Hepatocyte (in vitro differentiated cells): ENCODE measurements at regions not wholly inside any gene's neighbourhood (a gene's known extent, or its start where the extent isn't known, plus 50 kb on each side); places are given as distances from the start of the nearest gene placed in this dataset.

Experiments
- DNase-seq: peaks from one replicate; pipeline ENCODE4 v3.0.0-alpha.2; 2016; ENCODE audit warnings: low spot score
- H2AFZ ChIP-seq: fragments of 200-600 bp; sonication (generic); 2 replicates; pipeline ENCODE4 v1.6.0; 2016; ENCODE audit warnings: antibody characterized with exemption, mild to moderate bottlenecking
- H3K27ac ChIP-seq: fragments of 200-600 bp; sonication (generic); 2 replicates; pipeline ENCODE4 v1.5.1; 2016; ENCODE audit warnings: mild to moderate bottlenecking
- H3K27me3 ChIP-seq: fragments of 200-600 bp; sonication (generic); 2 replicates; pipeline ENCODE4 v1.6.1; 2016
- H3K36me3 ChIP-seq: fragments of 200-600 bp; sonication (generic); replicated peaks from 2 replicates; pipeline ENCODE4 v1.5.1; 2016; ENCODE audit warnings: low read depth; ENCODE audit not compliant: insufficient read depth
- H3K4me1 ChIP-seq: fragments of 200-600 bp; sonication (generic); 2 replicates; pipeline ENCODE4 v1.5.1; 2016; ENCODE audit warnings: mild to moderate bottlenecking, moderate library complexity; ENCODE audit not compliant: insufficient read depth
- H3K4me2 ChIP-seq: fragments of 200-600 bp; sonication (generic); 2 replicates; pipeline ENCODE4 v1.6.0; 2016
- H3K4me3 ChIP-seq: fragments of 200-600 bp; sonication (generic); 2 replicates; pipeline ENCODE4 v1.5.1; 2016; ENCODE audit warnings: mild to moderate bottlenecking
- H3K79me2 ChIP-seq: fragments of 200-600 bp; sonication (generic); 2 replicates; pipeline ENCODE4 v1.6.0; 2017; ENCODE audit warnings: mild to moderate bottlenecking
- H3K9me2 ChIP-seq: fragments of 200-600 bp; sonication (generic); replicated peaks from 2 replicates; pipeline ENCODE4 v1.6.0; 2017; ENCODE audit warnings: mild to moderate bottlenecking; ENCODE audit not compliant: insufficient read depth
- H3K9me3 ChIP-seq: fragments of 200-600 bp; sonication (generic); 2 replicates; pipeline ENCODE4 v1.5.1; 2016; ENCODE audit warnings: low read depth, mild to moderate bottlenecking
- H4K20me1 ChIP-seq: fragments of 200-600 bp; sonication (generic); 2 replicates; pipeline ENCODE4 v1.6.0; 2016; ENCODE audit warnings: mild to moderate bottlenecking; ENCODE audit not compliant: insufficient read depth, poor library complexity, severe bottlenecking
- EZH2 ChIP-seq: fragments of 200-600 bp; sonication (generic); IDR thresholded peaks from 2 replicates; pipeline ENCODE4 v1.6.1; 2016; ENCODE audit warnings: antibody characterized with exemption, mild to moderate bottlenecking, borderline replicate concordance
- EZH2phosphoT487 ChIP-seq: fragments of 200-600 bp; sonication (generic); IDR thresholded peaks from one replicate; pipeline ENCODE4 v1.6.1; 2018; ENCODE audit warnings: antibody characterized with exemption, mild to moderate bottlenecking, low read depth, moderate library complexity; ENCODE audit not compliant: unreplicated experiment, severe bottlenecking
- WGBS: methylation state at CpG from one replicate; pipeline ENCODE4 v1.1.6; 2016; ENCODE audit warnings: low lambda C conversion rate; ENCODE audit errors: missing lambda C conversion rate; 5-methylcytosine and 5-hydroxymethylcytosine counted together
- TF ChIP-seq, protein P1 (sequence below): fragments of 200-600 bp; sonication (generic); IDR thresholded peaks from 2 replicates; pipeline ENCODE4 v1.5.1; 2016; ENCODE audit warnings: antibody characterized with exemption, mild to moderate bottlenecking; ENCODE audit not compliant: poor library complexity

DNA sequence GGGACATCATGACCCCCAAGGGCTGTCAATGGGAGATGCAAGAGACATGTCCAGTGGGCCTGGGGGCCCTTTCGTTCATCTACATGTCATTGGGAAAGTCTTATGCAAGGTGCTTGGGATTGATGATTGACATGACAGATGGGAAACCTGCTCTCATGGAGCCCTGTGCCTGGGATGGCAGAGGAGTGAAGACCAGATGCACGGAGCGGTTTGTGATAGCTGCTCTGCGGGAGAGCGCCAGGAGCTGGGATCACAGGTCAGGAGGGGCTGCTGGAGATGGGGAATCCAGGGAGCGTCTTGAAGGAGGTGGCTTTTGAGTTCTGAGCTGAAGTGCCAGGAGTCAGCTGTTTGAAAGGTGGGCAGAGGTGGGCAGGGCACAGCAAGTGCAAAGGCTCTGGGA is 104.3 kb downstream of the FGF18 start:
- DNase-seq, result no peak
- H3K4me2 ChIP-seq, result no peak overlapping the region
- H4K20me1 ChIP-seq, result no peaks in the 10 kb centered on the region
- H2AFZ ChIP-seq, result no peak overlapping the region
- no peak overlapping the region for H3K27ac ChIP-seq
- H3K4me1 ChIP-seq, result peaks cover 31% of the 10 kb centered on the region
- H3K79me2 ChIP-seq, result no peaks in the 10 kb centered on the region
- H3K4me3 ChIP-seq, result no peak overlapping the region
- H3K9me3 ChIP-seq, result no peaks in the 10 kb centered on the region
- WGBS, result 89% methylated on average over 6 of the region's 6 CpGs
- no peaks in the 10 kb centered on the region for H3K27me3 ChIP-seq
- TF ChIP-seq, protein P1, sequence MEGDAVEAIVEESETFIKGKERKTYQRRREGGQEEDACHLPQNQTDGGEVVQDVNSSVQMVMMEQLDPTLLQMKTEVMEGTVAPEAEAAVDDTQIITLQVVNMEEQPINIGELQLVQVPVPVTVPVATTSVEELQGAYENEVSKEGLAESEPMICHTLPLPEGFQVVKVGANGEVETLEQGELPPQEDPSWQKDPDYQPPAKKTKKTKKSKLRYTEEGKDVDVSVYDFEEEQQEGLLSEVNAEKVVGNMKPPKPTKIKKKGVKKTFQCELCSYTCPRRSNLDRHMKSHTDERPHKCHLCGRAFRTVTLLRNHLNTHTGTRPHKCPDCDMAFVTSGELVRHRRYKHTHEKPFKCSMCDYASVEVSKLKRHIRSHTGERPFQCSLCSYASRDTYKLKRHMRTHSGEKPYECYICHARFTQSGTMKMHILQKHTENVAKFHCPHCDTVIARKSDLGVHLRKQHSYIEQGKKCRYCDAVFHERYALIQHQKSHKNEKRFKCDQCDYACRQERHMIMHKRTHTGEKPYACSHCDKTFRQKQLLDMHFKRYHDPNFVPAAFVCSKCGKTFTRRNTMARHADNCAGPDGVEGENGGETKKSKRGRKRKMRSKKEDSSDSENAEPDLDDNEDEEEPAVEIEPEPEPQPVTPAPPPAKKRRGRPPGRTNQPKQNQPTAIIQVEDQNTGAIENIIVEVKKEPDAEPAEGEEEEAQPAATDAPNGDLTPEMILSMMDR, result no peak
- TF ChIP-seq EZH2phosphoT487 (no peak), EZH2 (no peak)
- no peaks in the 10 kb centered on the region for H3K36me3 ChIP-seq
- H3K9me2 ChIP-seq, result no peaks in the 10 kb centered on the region

DNA sequence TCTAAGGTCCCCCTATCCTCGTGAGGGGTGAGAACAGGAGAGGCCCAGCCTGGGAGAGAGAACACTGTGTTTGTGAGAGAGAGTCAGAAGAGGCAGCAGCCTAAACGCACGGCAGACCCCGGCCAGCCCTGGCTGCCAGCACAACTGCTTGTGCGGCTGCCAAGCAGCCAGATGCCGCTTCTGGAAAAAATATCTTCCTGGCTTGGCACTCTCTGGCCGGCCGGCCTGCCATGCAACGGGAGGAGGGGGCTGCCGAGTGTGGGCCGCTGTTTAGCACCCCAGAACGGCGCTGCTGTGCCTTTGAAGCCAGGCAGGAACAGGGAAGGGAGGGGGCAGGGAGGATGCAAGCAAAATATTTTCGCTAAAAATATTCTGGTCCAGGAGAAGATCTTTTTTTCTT is 105.0 kb downstream of the FGF18 start:
- peak; percentile 41 for DNase-seq

DNA sequence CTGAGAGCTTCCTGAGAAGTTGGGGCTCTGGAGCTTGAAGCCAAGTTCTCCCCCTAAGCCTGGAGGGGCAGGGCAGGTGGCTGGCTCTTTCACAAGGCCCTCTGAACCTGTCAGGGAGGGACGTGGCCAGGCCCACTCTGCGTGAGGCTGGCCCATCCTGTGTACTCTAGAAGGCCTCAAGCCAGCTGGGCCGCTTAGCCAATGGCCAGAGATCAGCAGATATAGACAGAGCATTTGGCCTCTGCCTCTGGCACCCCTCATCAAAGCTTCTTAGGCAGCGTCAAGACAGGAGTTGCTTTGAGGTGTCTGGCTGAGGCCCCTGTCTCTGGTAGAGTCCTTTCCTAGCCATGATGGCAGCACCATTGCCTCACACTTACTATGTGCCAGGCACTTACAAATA is 105.6 kb downstream of the FGF18 start:
- no peak overlapping the region for H3K4me2 ChIP-seq
- no peaks in the 10 kb centered on the region for H3K27me3 ChIP-seq
- H2AFZ ChIP-seq, result no peak overlapping the region
- no peaks in the 10 kb centered on the region for H3K36me3 ChIP-seq
- peaks cover 29% of the 10 kb centered on the region for H3K4me1 ChIP-seq
- no peak overlapping the region for H3K27ac ChIP-seq
- H3K79me2 ChIP-seq, result no peaks in the 10 kb centered on the region
- no peak overlapping the region for H3K4me3 ChIP-seq
- WGBS, result 67% methylated on average over 4 of the region's 4 CpGs
- no peak for TF ChIP-seq EZH2
- TF ChIP-seq, protein P1, result no peak
- no peak for TF ChIP-seq EZH2phosphoT487
- no peaks in the 10 kb centered on the region for H3K9me3 ChIP-seq
- no peak for DNase-seq
- no peaks in the 10 kb centered on the region for H4K20me1 ChIP-seq
- no peaks in the 10 kb centered on the region for H3K9me2 ChIP-seq

More for the DNA sequence above, 105.0 kb downstream of the FGF18 start:
- WGBS, result 62% methylated on average over 14 of the region's 14 CpGs
- Histone ChIP-seq H3K4me3 (no peak overlapping the region), H3K9me3 (no peaks in the 10 kb centered on the region), H3K27me3 (no peaks in the 10 kb centered on the region), H3K9me2 (no peaks in the 10 kb centered on the region), H4K20me1 (no peaks in the 10 kb centered on the region), H3K27ac (no peak overlapping the region), H2AFZ (no peak overlapping the region), H3K36me3 (no peaks in the 10 kb centered on the region), H3K4me1 (peaks cover 31% of the 10 kb centered on the region), H3K79me2 (no peaks in the 10 kb centered on the region), H3K4me2 (no peak overlapping the region)
- TF ChIP-seq, protein P1, result no peak
- TF ChIP-seq EZH2phosphoT487 (no peak), EZH2 (no peak)

DNA sequence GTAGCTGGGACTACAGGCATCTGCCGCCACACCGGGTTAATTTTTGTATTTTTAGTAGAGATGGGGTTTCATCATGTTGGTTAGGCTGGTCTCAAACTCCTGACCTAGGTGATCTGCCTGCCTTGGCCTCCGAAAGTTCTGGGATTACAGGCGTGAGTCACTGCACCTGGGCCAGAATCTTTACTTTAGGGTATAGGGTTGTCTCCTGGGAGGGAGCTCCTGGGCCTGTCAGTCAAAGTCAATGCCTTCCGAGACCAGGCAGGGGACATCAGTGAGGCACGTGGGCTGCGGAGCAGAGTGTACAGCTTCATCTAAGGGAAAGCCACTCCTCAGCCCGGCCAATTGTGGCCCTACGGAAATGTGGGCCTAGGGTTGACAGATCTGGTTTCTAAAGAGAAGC is 108.6 kb downstream of the FGF18 start:
- no peaks in the 10 kb centered on the region for H3K9me3 ChIP-seq
- no peaks in the 10 kb centered on the region for H4K20me1 ChIP-seq
- TF ChIP-seq EZH2 (no peak), EZH2phosphoT487 (no peak)
- TF ChIP-seq, protein P1, result no peak
- peaks cover 12% of the 10 kb centered on the region for H3K4me1 ChIP-seq
- H2AFZ ChIP-seq, result no peak overlapping the region
- H3K9me2 ChIP-seq, result no peaks in the 10 kb centered on the region
- no peak for DNase-seq
- no peak overlapping the region for H3K4me3 ChIP-seq
- H3K27me3 ChIP-seq, result no peaks in the 10 kb centered on the region
- H3K4me2 ChIP-seq, result no peak overlapping the region
- H3K79me2 ChIP-seq, result no peaks in the 10 kb centered on the region
- H3K27ac ChIP-seq, result no peak overlapping the region
- WGBS, result 93% methylated on average over 9 of the region's 9 CpGs
- no peaks in the 10 kb centered on the region for H3K36me3 ChIP-seq
